ENCODE measurements at regions not wholly inside any gene's neighbourhood (a gene's known extent, or its start where the extent isn't known, plus 50 kb on each side); places are given as distances from the start of the nearest gene placed in this dataset.

- WGBS (ENCODE audit: low lambda C conversion rate) = 19% methylated on average over 3 of the region's 7 CpGs
- FAIRE-seq (no peak), ATAC-seq (no peak), DNase-seq (ENCODE audit: low spot score) (no peak)
- no TSS peak for BruUV-seq (replicated peaks)
- Histone ChIP-seq H3K36me3 (replicated peaks in 1 of 2; ENCODE audit: control insufficient read depth in 1 of 2, insufficient read depth in 2 of 2, low read length in 2 of 2) (no peaks in the 10 kb centered on the region), H3K9ac (ENCODE audit: insufficient read depth, low read depth, low read length) (no peak overlapping the region), H3K4me2 (ENCODE audit: low read depth, low read length) (no peak overlapping the region), H3K9me3 (ENCODE audit: low read length) (no peaks in the 10 kb centered on the region), H3K4me3 (replicated peaks in 1 of 3; ENCODE audit: insufficient read depth in 1 of 3, low read depth in 2 of 3, low read length in 3 of 3) (no peak overlapping the region), H3K27ac (ENCODE audit: extremely low read length, insufficient read depth, low read length) (no peak overlapping the region), H3K79me2 (ENCODE audit: insufficient read depth, low read length) (no peaks in the 10 kb centered on the region), H3K4me1 (ENCODE audit: insufficient read depth, low read length) (no peaks in the 10 kb centered on the region), H4K20me1 (ENCODE audit: insufficient read depth, low read length) (no peaks in the 10 kb centered on the region), H2AFZ (ENCODE audit: low read length) (no peak overlapping the region), H3K27me3 (ENCODE audit: control insufficient read depth in 1 of 2, insufficient read depth in 2 of 2, low read length in 2 of 2) (no peaks in the 10 kb centered on the region)
- TF ChIP-seq ZBTB7B (CRISPR knock-in tag; IDR thresholded peaks at IDR 0.05) (no peak), ZNF335 (CRISPR knock-in tag; IDR thresholded peaks at IDR 0.05) (no peak), CSRNP1 (CRISPR knock-in tag; IDR thresholded peaks at IDR 0.05) (no peak), NR3C1 (CRISPR knock-in tag; IDR thresholded peaks at IDR 0.05) (no peak), KDM3A (CRISPR knock-in tag; IDR thresholded peaks at IDR 0.05; ENCODE audit: low read depth) (no peak), ZNF850 (CRISPR knock-in tag; conservative IDR thresholded peaks at IDR 0.05) (no peak), ZNF788 (CRISPR knock-in tag; IDR thresholded peaks at IDR 0.05; ENCODE audit: borderline replicate concordance) (no peak), ZNF510 (CRISPR knock-in tag; IDR thresholded peaks at IDR 0.05; ENCODE audit: low read depth) (no peak), NFKBIZ (CRISPR knock-in tag; IDR thresholded peaks at IDR 0.05) (no peak), CEBPB (IDR thresholded peaks at IDR 0.05; ENCODE audit: borderline replicate concordance, low read depth, low read length) (no peak), ZNF7 (CRISPR knock-in tag; IDR thresholded peaks at IDR 0.05) (no peak), ZNF75D (CRISPR knock-in tag; IDR thresholded peaks at IDR 0.05; ENCODE audit: borderline replicate concordance) (no peak), CBX2 (IDR thresholded peaks at IDR 0.05; ENCODE audit: low read depth, low read length) (no peak), CBX2 (CRISPR knock-in tag; IDR thresholded peaks at IDR 0.05; ENCODE audit: low read depth) (no peak), ZHX2 (IDR thresholded peaks at IDR 0.05; ENCODE audit: low read depth) (no peak), ZHX2 (CRISPR knock-in tag; IDR thresholded peaks at IDR 0.05; ENCODE audit: borderline replicate concordance) (no peak), U2AF1 (optimal IDR thresholded peaks at IDR 0.05; ENCODE audit: low read depth, low read length) (no peak)
- TF ChIP-seq, protein P1, sequence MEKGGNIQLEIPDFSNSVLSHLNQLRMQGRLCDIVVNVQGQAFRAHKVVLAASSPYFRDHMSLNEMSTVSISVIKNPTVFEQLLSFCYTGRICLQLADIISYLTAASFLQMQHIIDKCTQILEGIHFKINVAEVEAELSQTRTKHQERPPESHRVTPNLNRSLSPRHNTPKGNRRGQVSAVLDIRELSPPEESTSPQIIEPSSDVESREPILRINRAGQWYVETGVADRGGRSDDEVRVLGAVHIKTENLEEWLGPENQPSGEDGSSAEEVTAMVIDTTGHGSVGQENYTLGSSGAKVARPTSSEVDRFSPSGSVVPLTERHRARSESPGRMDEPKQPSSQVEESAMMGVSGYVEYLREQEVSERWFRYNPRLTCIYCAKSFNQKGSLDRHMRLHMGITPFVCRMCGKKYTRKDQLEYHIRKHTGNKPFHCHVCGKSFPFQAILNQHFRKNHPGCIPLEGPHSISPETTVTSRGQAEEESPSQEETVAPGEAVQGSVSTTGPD (CRISPR knock-in tag; IDR thresholded peaks at IDR 0.05) = no peak
- intact Hi-C loops (cut with micrococcal nuclease; ENCODE audit: unreplicated experiment) = no loop called here
- POLR2A ChIA-PET = no interaction called here
- CTCF ChIA-PET (ENCODE audit: low intra/inter-chr PET ratio, low total read pairs) = no interaction called here
- in situ Hi-C loops (cut with HindIII; ENCODE audit: extremely low pct_ligation_motif_present, low pct_unique_long_range_greater_than_20kb) = no loop called here
Observed at GRCh38 chrX:150118476-150118875, 180.2 kb upstream of the EOLA2 start.

Measured in HepG2 (cell line).